ENCODE measurements at regions not wholly inside any gene's neighbourhood (a gene's known extent, or its start where the extent isn't known, plus 50 kb on each side); places are given as distances from the start of the nearest gene placed in this dataset.
A peak's percentile ranks its signal among the peaks of the same experiment; 100 is the strongest.

DNA sequence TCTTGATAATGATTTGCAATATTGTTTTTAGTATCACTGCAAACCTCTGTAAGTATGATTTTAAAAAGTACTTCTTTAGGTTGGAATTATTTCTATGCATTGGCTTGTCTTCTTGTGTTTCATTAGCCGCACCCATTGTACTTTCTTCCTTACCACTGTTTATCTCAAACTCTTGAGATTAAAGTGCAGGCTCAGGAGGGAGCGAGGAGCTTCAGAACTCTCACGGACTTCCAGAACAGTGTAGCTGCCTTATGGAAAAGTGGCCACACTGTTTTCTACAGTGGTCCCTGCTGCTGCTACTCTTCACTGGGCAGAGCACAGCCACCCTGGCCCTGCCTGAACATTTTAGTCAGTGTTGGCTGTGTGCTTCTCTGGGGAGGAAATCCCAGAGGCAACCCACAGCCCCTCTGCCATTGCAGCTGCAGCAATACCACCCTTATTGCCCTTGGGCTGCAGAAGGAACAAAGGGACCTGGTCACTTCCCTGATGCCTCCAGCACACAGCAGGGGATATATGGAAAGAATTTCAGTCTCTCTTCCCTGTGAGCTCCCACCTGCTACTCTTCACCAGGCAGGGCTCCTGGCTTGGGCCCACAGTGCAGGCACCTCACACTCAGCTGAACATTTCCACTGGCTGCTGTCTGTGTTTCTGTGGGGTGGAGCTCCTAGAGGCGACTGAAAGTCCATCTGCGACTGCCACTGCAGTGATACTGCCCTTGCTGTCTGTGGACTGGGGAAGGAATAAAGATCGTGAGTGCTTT, 91.7 kb upstream of the MAP3K4 start:
- no peak for DNase-seq (ENCODE audit: low read depth)

DNA sequence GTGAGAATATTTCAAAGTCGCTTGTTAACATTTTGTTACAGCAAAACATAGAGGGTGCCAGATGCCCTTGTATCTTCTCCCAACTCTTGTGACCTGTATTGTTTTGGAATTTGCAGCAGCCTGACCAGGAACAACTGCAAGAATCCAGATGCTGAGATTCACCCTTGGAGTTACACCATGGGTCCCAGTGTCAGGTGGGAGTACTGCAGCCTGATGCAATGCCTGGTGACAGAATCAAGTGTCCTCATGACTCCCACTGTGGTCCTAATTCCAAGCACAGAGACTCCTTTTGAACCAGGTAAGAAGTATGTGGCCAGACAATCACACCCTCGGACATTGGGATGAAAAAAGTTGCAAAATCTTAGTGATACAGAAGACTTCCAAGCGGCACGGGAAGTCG, 79.6 kb upstream of the MAP3K4 start:
- DNase-seq (ENCODE audit: low read depth) = no peak

DNA sequence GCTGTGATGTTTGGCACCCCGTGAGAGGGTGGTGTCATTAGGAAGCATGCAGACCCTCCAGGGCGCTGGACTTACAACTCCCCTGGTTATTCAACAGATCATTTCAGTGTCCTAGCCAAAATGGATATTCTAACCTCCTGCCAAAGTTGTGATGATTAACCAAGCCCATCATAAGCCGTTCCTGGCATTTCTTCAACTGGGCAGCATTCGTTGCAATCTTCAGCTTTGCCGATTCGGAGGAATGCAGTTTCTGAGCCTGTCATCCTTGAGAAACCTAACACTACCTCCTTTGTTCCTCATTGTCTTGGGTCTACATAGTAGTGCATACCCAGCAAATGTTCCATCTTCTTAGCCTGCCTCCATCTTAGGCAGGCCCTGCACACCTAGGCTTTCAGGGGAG, 79.2 kb upstream of the MAP3K4 start:
- DNase-seq (ENCODE audit: low read depth) = no peak

DNA sequence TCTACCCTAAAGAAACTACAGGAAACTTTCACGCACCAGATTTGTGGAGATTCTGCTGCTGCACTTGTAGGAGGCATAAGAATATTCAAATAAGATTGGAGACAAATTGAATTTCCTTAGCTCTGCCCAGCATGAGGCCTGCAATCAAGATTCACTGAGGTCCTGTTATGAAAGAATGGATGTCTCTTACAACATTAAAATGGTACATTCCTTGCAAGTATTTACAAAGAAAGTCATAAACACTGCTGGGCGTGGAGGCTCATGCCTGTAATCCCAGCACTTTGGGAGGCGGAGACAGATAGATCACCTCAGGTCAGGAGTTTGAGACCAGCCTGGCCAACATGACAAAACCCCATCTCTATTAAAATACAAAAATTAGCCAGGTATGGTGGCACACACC, 74.0 kb upstream of the MAP3K4 start:
- DNase-seq (ENCODE audit: low read depth) = no peak

DNA sequence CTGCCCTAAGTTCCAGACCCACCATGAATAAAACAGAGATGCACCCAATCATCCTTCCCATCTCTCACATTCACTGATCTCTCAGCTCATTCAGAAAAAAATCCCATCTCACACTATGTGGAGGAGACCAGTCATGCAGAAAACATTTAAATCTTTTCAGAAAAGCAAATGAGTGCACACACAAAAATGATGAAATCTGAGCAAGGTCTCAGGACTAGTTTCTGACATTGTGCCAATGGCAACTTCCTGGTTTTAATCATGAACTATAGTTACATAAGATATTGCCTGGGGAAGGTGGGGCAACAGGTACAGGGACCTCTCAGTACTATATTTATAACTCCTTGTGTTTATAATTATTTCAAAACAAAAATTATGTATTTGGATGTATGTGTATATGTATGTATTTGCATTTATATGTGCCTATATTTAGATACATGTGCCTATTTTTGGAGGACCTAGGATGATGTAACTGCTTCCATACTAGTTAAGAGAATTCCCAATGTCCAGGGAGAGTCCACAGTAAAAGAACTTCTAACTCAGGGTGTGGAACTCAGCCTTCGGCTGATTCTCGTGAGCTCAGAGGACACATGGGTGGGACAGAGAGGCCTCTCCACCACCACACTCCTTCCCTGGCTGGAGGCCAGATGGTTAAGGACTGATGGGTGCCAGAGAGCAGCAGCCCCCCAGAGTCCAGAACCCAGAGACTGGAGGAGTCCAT, 71.7 kb upstream of the MAP3K4 start:
- DNase-seq (ENCODE audit: low read depth) = no peak

DNA sequence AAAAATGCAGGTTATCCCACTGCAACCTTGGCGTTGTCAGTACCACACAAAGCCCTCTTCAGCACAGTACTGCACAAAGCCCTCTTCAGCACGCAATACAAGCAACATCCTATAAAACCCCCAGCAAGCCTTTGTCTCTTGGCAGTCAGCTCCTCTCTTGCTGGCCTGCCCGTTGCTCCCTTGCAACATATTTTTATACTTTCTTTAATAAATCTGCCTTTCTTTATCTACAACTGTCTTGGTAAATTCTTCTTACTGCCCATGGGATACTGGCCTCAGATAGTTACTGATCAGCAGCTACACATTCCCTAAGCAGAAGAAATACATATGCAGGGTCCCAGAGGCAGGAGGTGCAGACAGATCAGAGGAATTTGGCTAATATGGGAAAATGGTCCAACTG, 70.5 kb upstream of the MAP3K4 start:
- no peak for DNase-seq (ENCODE audit: low read depth)

DNA sequence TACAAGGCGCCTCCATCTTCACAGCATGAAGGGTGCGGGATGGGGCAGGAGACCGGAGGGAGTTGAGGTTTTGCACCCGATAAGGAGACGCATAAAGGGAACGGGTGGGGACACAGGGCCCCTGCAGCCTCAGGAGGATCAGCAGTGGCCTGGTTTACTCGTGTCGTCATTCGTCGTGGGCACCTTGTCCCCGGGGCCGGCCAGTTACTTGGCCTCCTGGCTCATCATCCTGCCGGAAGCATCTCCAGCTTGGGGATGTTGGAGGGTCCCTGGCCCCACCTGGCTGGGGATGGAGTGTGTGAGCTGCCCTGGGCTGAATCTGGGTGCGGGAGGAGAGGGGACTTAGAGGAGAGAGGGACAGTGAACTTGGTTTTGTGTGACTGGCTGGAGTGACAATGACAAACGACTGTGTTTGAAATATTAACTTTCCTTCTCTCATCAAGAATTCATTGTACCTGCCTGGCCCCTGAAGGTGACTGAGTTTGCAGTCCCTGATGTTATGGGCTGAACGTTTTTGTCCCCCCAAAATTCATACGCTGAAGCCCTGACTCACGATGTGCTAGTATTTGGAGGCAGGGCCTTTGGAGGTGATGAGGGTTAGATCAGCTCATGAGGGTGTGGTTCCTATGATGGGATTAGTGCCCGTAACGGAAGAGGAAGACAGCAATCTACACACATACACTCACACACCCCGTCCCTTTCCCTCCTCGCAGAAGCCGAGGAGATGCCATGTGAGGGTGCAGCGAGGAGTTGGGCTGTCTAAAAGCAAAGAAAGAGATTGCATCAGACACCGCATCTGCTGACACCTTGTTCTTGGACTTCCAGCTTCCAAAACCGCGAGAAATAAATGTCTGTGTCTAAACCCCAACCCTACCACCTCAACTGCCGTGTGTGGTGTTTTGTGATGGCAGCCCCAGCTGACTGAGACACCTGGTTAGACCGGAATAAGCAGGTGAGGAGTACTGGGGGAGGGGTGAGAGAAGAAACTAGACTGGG, 65.0 kb upstream of the MAP3K4 start:
- DNase-seq (ENCODE audit: low read depth) = no peak

DNA sequence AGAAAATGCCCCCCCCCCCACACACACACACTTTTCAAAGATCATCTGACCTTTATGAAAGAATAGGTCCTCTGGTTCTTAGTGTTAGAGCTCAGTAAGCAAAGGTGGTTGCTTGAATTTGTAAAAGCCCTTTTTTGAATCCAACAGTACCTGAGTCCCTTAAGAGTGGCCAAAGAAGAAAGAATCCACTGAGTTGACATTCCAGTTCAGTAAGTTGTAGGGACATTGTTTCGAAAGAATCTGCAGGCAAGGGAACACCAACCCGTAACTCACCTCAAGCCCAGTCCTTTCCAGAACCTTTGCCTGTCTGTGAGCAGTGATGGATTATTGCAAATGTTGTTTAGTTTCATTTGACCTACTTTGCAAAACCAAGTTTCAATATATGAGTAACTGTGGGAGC, 64.2 kb upstream of the MAP3K4 start:
- no peak for DNase-seq (ENCODE audit: low read depth)

DNA sequence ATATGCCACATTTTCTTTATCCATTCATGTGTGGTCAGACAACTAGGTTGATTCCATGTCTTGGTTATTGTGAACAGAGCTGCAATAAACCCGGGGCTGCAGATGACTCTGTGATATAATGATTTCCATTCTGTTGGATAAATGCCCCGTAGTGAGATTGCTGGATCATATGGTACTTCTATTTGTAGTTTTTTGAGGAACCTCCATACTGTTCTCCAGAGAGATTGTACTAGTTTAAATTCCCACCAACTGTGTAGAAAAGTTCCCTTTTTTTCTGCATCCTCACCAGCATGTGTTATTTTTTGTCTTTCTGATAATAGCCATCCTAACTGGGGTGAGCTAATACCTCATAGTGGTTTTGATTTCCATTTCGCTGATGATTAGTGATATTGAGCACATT, 62.2 kb upstream of the MAP3K4 start:
- DNase-seq (ENCODE audit: low read depth) = no peak

DNA sequence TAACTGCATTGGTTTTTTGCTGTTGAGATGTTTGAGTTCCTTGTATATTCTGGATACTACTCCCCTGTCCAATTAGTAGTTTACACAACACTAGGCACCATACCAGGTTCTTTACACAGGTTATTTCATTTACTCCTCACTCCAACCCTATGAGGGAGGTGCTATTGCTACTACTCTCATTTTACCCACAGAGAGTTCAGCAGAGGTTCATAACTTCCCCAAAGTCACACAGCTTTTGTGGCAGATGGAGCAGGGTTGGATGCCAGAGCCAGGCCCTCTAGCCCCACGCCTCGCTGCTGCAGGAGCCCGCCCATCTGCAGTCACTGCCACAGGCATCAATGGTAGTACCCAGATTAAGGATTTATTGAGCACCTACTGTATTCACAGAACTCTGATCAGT, 61.7 kb upstream of the MAP3K4 start:
- no peak for DNase-seq (ENCODE audit: low read depth)

DNA sequence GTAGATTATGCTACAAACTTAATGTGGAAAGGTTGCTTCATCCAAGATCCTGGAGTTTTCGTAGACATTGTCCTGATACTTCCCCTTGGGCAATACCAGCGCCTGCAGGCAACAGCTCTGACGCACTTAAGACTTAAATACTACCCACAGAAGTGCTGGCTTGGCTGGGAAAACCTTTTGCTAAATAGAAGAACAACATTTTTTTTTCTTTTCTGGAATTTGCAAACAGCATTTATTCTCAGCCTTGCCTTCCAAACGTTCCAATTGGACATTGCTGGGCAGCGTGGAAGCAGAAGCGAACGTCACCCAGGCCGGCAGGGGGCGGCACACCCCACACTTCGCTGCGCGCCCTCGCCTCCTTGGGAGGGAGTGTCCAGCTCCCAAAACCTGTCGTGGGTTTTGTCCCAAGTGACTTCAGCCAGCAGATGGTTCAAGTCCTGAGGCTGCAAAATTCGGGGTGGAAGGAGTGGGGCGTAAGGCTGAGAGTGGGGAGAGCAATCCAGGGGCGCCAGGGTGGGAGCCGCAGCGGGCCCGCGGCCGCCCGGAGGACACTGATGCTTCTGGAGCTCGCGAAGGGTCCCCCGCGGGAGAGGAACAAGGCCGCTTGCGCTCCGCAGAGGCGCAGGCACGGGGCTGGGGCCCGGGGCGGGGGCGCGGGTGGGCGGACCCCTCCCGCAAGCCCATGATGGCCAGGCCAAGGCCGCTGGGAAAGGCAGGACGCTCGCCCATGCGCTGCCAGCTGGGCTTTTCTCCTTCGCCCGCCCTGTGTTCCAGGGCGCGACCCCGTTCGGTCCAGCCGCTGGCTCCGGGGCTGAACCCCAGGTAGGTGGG, 60.8 kb upstream of the MAP3K4 start:
- peak; percentile 27 for DNase-seq (ENCODE audit: low read depth)

DNA sequence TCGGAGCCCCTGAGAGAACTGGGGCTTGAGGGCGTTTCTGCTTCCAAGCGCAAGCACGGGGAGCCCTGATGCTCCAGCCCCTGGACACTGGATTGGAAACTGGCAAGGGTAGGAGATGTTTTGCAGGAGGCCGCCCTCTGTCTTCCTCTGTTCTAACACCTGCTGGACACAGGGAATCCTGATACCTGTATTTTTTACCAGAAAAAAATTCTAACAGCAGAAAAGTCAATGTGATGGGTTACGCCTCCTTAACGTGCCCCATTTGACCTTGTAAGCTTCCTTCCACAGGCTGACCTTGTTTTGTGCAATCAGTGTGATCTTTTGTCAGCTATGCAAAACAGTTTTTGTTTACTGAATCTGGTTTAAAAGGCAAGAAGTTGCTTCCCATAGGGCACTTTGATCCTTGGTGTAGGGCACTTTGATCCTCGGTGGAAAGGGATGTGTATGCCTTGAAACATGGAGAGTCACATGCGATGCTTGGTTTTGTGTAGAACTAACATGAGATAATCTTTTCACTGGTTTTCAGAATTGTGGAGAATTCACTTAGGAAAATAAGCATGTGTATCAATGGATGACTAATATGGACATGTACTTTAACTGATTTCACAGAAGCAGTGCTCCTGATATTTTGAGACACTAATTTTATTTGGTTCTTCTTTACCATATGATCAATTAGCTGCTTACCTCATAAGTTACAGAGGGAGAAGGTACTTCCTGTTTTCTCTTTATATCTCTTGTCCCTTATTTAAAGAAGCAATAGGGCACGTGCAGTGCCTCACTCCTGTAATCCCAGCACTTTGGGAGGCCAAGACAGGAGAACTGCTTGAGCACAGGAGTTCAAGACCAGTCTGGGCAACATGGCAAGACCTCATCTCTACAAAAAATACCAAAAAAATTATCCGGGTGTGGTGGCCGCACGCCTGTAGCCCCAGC, 59.9 kb upstream of the MAP3K4 start:
- DNase-seq (ENCODE audit: low read depth) = no peak

DNA sequence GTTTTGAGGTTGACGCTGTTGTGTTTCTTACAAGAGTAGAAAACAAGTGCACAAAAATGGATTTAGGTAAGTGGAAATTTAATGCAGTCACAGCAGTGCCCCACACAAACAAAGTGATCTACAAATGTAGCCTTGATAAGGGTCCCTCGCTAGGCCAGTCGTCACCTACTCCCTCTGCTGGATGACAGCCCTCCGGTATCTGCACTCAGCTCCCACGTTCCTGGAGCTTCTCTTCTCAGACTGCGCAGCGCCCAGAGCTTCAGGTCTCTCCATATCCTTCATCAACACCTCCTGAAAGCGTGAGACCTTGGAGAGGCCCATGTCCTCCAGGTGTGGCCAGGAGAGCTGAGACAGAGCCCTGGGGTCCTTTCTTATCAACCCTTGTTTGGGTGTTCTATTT, 58.3 kb upstream of the MAP3K4 start:
- no peak for DNase-seq (ENCODE audit: low read depth)

DNA sequence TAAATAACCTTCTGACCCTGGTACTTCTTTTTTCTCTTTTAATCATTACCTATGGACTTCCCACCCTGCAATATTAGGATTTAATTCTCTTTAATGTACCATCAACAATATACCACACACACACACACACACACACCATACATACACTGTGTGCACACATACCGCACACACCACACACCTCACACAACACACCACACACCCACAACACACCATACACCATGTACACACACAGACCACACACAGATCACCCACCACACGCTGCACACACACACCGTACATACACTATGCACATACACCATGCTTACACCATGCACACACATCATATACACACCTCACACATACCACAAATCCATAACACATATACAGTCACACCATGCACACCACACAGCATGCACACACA, 57.4 kb upstream of the MAP3K4 start:
- no peak for DNase-seq (ENCODE audit: low read depth)

DNA sequence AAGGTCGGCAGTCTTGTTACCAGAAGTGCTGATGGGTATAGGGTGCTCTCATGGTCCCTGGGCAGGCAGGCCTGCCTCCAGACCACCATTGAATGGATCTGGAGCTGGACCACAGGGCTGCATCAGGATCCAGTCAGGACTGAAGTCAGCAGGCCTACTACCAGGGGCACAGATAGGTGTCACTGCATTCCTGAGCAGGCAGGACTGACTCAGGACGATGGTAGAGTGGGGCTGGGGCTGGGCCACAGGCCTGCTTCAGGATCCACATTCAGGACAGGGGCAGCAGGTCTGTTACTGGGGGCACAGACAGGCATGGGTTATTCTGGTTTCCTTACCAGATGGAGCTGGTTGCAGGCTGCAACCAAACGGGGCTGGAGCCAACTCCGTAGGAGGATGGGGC, 51.4 kb upstream of the MAP3K4 start:
- no peak for DNase-seq (ENCODE audit: low read depth)
